Stimulated activated CD8-positive, alpha-beta memory T cell treated with anti-CD3 and anti-CD28 coated beads, Interleukin-15, amount 100 ng/mL, for 24 hours (primary cell): ENCODE measurements at regions not wholly inside any gene's neighbourhood (a gene's known extent, or its start where the extent isn't known, plus 50 kb on each side); places are given as distances from the start of the nearest gene placed in this dataset.

Source experiments
- DNase-seq: peaks from one replicate; pipeline ENCODE4 v3.0.0-alpha.2; 2020; ENCODE audit warnings: low read depth

DNA sequence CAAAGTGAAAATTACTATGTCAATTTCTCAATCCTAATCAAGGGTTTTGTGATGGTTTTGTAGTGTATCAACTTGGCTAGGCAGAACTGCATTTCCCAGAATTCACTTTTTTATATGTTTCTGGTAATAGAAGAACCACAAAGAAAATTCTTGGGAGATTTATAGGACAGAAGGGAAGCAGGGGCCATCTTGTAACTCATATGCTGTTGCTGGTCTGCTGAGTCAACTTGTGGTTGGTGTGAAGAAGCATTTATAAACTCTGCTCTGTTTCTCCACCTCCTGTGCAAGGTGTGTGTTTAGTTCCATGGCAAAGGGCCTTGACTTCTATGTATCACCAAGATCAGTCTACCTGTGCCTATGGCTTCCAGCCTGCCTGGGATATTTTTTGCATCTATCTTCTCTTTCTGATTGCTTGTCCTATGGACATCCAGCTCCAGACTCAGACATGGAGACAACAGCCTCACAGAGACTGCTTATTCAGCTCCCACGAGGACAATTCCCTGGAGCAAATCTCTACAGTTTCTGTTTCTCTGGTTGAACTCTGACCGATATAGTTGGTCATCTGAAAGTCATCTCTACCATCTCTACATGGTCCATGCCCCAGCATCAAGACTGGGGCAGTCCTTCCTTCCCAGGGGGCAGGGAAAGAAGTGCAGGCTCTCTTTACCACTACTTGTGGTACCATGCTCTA, 364.3 kb upstream of the DDHD1 start:
- DNase-seq: no peak

DNA sequence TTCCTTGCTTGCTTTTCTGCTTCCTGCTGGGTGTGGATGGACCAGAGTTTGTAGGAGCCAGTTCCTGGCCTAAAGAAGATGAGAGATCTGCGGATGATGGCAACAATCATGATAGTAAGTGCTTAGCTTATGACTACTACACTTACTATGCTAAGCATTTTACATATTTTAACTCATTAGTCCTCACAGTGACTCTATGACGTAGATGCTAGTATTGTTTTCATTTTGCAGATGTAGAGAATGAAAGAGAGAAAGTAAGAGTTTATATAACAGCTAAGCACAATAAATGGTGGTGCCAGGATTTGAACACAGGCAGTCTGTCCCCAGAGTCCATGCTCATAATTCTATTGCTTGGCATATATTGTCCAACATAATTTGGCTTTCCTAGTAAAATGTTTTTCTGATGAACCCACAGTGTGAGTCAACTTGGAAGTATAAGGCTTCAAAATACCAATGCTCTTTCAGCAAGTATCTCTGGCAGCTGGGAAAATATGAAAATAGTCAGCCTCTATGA, 363.2 kb upstream of the DDHD1 start:
- no peak for DNase-seq

DNA sequence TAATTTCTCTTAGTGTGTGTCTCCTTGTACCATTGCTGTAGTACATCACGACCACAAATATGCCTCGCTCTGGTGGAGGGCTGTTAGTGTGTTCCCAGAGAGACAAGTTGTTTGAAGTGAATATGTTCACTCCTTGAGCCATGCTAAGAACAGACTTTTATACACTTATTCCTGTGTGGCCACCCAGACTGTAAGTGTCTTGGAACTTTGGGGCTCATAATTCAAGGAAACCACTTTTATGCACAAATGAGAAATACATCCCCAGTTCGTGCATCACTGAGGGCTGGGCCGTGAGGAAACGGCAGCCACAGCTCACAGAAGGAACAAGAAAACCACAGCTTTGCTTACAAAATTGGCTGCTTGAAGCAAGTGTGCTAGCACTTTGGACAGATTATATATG, 362.2 kb upstream of the DDHD1 start:
- no peak for DNase-seq

DNA sequence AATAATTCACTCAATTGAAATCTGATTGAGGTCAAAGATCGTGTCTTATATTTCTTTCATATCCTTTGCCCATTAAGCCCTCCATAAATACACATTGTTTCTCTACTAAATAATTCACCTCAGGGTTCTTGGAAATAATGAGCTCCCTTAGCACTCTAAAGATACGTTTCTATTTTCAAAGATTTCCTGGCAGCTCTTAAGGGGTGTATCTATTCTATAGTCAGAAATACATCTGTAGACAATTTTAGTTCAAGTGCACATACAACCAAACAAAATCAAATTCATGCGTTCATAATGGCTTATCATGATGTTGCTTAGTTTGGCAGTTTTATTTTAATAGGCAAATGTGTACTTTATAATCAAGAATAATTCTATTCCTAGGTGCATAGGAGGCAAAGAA, 361.1 kb upstream of the DDHD1 start:
- DNase-seq: no peak

DNA sequence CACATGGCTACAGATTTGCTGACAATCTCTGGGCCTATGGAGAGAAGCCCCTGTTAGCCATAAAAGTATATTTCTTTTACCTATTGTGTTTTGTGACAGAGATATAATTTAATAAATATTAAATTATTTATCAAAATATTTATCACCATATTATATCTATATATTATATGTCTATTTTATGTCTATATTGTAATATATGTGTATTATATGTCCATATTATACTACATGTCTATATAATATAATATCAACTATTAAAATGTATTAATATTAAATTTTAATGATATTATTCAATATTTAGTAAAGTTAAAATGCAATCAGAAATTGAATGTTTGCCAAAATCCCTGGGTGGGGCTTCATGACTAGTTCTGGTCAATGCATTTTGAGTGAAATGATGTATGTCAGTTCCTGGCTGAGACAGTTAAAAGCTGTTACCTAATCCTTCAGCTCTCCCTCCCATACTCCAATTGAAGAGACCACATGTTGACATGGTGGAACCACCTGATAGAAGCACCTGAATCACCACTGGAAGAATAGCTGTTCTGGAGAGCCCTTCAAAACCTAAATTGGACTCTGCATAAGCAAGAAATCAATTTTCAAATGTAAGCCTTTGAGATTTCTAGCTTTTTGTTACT, 357.3 kb upstream of the DDHD1 start:
- no peak for DNase-seq

DNA sequence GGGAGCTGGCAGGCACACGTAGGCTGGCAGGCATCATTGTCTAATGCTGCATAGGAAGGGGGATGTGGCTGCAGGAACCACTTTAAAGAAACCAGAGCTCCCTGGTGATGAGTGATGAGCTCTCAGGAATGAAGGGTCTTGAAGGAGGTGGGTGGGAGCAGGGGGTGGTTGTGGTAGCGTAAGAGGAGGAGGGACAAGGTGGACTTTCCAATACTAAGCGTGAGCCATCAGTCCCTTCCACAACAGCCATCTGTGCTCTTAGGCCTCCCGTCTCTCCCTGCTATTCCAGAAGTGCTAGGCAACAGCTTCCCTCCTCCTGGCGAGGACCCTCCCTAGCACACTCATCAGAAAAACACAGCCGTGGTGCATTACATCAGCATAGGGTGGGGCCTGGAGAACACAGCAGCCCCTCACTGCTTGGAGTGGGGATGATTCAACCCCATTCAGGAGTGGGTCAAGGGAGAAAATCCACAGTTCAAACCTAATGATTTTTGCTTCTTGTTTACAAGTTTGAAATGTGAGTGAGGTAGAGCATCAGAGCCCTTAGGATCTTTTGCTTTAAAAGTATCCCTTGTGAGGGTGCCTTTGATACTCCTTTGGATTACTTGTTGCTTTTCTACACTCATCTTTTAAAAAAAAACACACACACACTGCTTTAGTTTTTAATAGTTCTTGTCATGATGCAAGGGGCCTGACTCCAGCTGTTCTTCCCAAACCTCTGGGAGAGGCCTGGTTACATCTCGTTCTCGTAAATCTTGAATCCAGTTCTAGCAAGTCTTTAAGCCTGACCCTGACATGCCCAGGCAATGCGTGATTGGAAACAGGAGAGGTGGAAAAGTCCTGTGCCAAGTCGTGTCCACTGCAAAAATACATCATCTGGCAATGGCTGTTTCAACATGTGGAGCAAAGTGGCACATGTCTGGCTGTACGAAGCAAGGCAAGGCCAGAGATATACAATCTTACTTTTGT, 356.4 kb upstream of the DDHD1 start:
- DNase-seq: no peak

DNA sequence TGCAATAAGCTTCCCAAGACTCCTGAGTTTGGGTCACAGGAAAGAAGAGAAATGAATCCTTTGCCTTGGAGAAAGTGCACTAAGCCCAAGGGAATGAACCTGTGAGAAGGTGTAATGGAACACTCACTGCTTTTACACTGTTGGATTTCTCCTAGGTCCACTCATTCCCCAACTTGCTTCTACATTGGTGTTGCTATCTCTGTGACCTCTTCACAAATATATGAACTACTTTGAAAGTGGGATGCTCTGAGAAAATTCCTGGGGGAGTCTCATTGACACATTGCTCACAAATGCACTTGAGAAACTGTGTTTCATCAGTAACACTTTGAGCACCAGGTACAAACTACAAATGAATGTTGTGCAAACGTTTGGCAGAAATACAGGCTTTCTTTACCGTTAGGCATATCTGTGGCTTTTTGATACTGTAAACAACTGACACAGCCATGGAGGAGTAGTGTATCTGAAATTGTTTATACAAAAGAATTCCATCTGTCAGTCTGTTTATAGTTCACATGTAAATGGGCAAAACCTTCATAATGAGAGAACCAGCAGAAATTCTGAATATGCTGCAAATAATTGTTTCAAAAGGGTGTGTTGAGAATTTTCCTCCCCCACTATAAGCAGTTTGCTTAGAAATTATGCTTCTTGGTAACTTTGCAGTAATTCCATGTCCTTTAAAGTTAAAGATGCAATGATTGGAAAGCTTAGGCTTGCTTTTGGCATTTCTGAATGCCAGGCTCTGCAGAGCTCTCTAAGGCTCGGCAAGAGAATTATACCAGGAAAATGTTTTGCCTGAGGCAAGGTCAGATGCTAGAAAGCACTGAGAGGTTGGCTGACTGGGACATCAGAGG, 348.5 kb upstream of the DDHD1 start:
- no peak for DNase-seq

DNA sequence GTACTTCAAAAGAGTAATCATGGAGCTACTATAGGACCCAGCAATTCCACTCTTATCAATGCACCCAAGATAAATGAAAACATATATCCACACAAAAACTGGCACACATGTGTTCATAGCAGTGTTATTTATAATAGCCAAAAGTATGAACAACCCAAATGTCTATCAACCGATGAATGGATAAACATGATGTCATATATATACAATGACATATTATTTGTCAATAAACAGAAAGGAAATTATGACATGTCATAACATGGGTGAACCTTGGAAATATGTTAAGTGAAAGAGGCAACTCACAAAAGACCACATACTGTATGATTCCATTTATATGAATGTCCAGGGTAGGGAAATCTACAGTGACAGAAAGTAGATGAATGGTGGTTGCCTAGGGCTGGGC, 347.1 kb upstream of the DDHD1 start:
- no peak for DNase-seq

DNA sequence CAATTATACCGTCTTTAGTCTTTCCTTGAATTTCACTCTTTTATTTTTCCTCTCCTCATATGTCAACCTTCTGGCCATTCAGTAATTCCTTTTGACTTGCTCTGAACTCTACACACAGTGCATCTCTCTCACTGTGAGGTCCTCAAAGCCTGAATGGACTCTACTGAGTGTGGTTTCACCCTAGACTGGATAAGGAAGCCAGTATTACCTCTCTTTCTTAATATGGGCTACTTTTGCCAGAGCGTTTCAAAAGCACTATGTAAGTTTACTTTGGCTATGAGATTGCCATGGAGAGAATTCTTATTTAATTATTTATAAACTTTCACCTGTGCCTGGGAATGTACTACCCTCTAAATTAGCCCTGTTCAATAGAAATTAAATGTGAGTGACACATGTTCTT, 343.5 kb upstream of the DDHD1 start:
- DNase-seq: no peak

DNA sequence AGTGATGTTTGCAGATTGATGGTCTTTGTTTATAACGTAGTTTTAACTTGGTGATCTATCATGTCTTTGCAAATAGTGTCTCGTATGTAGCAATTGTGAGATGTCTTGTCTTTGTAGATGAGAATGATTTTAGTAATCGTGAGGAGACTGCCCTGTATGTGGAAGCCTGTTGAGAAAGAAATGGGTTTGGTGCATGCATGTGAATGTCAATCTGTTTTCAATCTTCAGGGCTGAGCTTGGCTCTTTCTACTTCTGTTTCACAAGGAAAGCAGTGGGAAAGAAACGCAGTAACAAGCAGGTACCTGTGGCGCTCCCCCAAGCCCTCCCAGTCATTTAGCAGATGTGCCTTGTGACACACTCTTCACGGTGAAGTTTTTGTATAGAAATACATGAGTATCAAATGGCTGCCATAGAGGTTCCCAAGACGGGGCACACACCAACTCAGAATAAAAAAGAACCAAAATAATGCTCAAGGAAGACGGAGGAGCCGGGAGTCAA, 342.8 kb upstream of the DDHD1 start:
- DNase-seq: no peak

DNA sequence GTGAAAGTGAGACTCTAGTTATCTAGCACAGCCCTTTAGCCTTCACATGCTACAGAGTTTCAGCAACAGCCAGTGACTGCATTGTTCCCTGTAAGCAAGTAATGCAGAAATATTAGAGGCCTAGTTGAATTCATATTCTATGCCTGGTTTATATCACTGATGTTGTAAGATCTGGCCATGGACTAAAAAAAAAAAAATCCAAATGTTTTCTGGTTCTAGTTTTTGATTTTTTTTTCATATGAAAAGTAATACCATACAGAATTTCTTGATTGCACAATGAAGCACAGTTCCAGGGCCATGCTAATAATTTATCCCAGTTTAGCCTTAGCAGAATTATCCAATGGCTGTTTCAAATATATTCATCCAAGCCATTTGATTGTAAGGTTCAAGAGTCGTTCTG, 341.5 kb upstream of the DDHD1 start:
- DNase-seq: no peak

DNA sequence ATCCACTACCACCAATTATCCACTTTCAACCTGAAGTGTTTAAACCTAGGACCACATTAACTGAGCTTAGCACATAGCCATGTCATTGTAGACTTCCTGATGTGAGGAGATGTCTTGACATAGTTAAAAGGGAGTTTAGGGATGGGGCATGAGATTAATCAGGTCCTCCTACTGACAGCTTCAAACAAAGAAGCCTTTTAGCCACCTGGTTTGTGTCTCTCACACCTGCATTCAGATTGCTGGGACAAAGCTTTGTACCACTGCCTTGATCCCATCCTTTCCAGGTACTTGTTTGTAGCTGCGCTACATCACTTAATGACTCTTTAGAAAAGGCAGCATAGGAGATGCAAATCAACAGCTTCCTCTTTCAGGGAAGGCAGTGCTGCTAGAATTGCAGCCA, 340.7 kb upstream of the DDHD1 start:
- DNase-seq: no peak

DNA sequence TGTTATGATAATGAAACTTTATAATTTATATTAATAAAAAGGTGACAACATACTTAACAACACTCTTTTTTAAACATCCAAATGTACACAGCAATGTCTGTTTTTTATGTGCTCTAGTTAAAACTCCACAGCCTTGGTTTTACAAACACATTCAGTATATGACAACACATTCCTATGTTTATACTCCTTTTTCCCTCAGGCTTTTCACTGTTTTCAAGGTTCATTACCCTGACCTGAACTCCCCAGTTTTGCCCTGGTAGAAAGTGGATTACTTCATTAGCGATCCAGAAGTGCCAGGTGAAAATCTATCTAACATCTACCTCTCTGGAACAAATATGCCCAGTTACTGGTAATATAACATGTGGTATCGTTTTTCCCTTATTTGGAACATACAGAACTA, 340.2 kb upstream of the DDHD1 start:
- no peak for DNase-seq

DNA sequence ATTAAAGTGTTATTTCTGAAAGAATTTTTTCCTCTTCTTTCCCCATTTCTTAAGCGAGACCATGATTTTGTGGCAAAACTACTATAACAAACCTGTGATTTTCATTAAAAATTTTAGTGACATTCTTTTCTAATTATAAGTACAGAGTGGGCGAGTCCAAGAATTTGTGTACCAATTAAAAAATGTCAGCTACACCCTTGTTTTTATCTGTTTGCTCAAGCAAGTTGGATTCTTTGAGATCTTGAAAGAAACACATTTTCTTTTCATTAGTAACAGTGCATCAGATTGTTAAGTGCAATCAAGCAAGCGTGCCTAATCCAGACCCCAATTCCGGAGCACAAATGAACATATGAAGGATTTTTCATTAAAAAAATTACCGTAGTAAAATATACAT, 338.8 kb upstream of the DDHD1 start:
- DNase-seq: no peak

DNA sequence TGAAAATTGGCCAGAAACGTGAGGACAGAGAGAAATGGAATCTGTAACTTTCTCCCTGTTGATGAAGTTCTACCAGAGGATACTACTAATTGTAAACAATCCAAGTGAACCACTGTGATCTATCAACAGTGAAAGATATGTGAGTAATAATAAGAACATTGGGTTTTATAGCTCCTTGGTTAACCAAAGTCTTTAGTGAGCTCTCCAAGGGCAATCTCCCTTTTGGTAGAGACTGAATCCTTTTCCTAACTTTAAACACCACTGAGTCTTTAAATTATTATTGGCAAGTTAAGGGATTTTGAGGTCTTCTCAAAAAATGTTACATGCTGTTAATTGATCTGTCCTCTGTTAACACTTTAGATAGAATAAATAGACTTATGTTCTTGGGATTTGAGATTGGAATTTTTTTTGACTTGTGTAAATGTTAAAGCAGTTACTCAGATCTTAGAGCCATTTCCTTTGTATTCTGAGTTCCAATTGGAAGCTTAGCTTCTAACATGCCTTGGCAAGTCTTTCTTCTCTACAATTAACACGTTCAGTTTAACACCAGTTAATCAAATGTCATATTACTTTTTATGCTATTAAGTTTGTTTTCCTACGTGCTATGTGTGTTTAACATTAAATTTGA, 338.2 kb upstream of the DDHD1 start:
- no peak for DNase-seq

DNA sequence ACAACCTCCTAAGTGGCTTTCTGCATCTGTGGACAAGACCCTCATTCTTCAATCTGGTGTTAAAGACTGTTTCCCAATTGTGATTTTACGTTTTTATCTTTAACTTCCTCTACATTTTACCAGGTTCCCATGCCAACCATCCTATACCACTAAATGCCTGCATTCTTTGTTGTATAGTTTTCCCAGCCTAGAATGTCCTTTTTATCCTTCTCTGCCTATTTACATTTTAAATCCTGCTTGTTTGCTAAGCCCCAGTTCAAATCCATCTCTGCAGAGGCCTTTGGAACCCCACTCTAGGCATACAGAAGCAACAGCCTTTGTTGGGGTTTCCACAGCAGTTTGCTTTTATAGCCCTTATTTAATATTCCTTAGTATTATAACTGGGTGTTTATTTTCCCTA, 325.1 kb upstream of the DDHD1 start:
- DNase-seq: no peak

DNA sequence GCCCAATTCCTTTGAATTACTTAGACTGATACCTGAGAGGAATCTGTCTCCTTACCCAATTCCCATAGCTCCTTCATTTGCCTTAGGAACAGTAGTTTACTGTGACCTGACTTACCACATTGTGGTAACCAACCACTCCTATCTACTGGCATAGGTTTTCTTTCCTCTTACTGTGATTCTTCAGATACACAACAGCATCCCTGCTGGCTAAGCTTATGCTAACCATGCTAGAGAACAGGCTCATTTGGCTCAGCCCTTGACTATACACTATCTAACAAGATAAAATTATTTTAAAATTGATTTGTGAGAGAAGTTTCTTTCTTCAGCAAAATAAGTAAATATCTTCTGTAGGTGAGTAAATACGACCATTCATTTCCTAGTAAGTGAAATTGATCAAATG, 320.4 kb upstream of the DDHD1 start:
- no peak for DNase-seq

DNA sequence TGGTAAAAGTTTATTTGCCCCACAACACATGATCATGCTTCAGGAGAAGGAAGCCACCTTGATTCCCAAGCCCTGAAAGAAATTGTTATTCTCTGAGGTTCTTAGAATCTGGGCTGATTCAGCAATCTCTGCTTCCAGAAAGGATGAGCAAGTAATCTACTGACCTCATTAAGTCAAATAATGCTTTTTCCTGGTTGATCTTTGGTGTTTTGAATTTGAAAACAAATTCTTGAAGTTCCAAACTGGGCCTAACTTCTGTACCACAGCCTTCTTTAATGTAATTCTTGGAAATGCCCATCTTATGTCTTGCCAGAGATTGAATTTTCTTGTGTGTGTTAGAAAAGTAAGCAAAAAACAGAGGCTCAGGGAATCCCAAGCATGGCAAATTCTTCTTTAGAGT, 319.2 kb upstream of the DDHD1 start:
- no peak for DNase-seq

DNA sequence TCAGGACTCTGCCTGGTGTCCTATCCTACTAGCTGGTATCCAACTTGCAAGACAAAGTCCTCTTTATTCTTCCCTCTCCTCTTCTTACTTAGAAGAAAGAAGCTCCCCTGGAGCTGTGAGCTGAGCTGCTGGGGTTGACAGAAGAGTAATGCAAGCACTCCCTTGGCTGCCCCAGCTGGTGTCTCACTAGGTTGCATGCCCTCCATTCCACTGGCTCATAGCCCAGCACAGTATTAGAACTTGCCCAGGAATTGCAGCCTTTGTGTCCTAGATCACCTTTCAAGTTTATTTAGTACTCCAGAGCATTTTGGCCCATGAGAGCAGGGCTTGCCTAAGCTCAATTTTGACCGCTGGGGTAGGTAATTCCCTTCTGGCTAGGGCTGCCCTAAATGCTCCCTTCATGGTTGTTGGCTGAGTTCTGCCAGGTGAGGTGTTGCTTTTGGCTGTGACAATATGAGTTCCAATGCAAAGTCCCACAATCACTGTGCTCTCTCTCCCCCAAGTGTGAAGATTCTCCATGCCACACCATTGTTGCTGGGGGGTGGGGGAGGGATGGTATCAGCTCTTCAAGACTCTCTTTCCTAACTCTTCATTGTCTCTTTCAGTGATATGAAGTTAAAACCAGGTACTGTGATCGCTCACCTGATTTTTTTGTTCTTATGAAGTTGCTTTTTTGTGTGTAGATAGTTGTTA, 317.4 kb upstream of the DDHD1 start:
- DNase-seq: no peak

DNA sequence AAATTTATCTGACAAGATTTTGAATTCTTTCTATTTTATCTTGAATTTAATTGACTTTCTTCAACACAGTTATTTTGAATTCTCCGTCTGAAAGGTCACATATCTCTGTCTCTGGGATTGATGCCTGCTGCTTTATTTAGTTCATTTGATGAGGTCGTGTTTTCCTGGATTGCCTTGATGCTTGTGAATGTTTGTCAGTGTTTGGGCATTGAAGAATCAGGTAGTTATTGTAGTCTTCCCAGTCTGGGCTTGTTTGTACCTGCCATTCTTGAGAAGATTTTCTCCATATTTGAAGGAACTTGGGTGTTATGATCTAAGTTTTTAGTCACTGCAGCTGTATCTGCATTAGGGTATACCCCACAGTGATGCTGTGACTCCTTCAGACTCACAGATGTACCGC, 315.8 kb upstream of the DDHD1 start:
- DNase-seq: no peak

DNA sequence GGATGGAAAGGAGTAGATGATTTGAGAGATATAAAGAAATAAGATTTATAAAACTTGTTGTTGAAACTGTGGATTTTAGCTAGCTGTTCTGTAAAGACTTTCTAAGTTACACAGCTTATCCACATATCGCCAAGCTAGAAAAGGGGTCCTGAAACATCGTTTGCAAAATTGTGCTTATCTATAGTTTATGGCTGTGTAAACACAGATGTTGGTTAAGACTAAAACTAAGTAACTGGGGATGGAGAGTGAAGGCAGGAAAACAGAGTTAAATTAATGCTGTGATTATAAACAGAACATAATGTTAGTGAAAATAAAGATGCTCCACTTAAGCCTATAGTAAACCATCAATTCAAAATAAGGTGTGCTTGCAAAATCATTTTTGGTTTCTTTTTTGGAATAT, 311.3 kb upstream of the DDHD1 start:
- no peak for DNase-seq
